ENCODE measurements at regions not wholly inside any gene's neighbourhood (a gene's known extent, or its start where the extent isn't known, plus 50 kb on each side); places are given as distances from the start of the nearest gene placed in this dataset.
A peak's percentile ranks its signal among the peaks of the same experiment; 100 is the strongest.

DNA sequence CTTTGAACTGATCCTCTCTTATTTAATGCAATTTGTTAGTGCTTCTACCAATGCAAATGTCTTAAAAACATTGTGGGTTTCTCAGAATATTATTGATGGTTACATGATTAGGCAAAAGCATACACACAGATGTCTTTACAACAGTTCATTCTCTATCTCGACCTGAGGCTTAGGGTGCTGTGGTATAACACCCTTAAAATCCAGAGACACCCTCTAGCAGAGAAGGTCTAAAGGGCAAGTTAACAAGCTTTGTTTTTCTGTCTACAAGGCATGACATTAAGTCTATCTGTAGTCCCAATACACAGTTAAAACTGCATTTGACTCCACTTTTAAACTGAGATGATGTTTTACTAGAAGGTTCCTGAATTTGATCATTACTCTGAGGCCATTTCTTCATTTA lies 518.7 kb upstream of the MEF2C start:
- Histone ChIP-seq H3K4me3 (no peak overlapping the region), H3K36me3 (no peaks in the 10 kb centered on the region), H3K9me3 (no peaks in the 10 kb centered on the region), H3K27ac (no peak overlapping the region), H3K4me1 (no peaks in the 10 kb centered on the region), H3K27me3 (no peaks in the 10 kb centered on the region)
- TF ChIP-seq, protein P1, sequence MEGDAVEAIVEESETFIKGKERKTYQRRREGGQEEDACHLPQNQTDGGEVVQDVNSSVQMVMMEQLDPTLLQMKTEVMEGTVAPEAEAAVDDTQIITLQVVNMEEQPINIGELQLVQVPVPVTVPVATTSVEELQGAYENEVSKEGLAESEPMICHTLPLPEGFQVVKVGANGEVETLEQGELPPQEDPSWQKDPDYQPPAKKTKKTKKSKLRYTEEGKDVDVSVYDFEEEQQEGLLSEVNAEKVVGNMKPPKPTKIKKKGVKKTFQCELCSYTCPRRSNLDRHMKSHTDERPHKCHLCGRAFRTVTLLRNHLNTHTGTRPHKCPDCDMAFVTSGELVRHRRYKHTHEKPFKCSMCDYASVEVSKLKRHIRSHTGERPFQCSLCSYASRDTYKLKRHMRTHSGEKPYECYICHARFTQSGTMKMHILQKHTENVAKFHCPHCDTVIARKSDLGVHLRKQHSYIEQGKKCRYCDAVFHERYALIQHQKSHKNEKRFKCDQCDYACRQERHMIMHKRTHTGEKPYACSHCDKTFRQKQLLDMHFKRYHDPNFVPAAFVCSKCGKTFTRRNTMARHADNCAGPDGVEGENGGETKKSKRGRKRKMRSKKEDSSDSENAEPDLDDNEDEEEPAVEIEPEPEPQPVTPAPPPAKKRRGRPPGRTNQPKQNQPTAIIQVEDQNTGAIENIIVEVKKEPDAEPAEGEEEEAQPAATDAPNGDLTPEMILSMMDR (IDR thresholded peaks at IDR 0.05): no peak
- no peak for DNase-seq (ENCODE audit: low spot score in 2 of 2)
- intact Hi-C loops (cut with DNase I): no loop called here

DNA sequence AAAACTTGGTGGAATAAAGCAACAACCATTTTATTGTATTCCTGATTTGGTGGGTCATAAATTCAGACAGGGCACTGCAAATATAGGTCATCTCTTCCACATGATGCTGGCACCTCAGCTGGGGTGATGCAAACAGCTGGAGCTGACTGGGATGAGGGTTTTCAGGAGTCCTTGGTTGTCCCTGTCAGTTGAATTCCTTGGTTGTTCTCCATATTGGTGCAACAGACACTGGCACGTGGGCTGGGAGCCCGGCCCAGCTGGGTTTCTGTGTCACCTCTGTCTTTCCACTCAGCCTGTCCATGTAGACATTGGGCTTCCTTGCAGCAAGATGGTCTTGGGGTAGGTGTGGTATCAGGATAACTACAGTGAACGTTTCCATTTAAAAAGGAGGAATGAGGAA lies 518.0 kb upstream of the MEF2C start:
- TF ChIP-seq, protein P1 (IDR thresholded peaks at IDR 0.05): no peak
- no peak for DNase-seq (ENCODE audit: low spot score in 2 of 2)
- peaks cover 0 to 1% of the 10 kb centered on the region in 2 donors for H3K4me1 ChIP-seq
- no peak overlapping the region for H3K27ac ChIP-seq
- H3K27me3 ChIP-seq: no peaks in the 10 kb centered on the region
- no peak overlapping the region for H3K4me3 ChIP-seq
- intact Hi-C loops (cut with DNase I): no loop called here
- no peaks in the 10 kb centered on the region for H3K36me3 ChIP-seq
- no peaks in the 10 kb centered on the region for H3K9me3 ChIP-seq

DNA sequence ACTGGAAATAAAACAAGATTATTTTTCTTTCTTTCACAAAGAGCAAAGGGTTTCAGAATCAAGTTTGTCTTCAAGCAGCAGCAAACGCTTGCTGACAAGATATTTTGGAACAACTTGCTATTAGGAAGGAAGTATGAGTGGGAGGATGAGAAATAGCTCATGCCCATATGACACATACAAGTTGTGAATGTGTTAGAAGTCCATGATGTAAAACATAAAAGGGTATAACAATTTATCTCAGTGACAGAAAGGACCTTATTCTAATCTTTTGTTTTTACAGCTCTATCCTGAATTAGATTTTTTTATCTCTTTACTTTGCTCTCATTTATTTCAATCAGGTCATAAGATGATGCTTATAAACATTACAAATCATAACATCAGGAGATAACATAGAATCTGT lies 516.6 kb upstream of the MEF2C start:
- H3K4me1 ChIP-seq: peaks cover 0 to 2% of the 10 kb centered on the region in 2 donors
- H3K36me3 ChIP-seq: no peaks in the 10 kb centered on the region
- TF ChIP-seq, protein P1 (IDR thresholded peaks at IDR 0.05): no peak
- DNase-seq (ENCODE audit: low spot score in 2 of 2): no peak
- H3K4me3 ChIP-seq: no peak overlapping the region
- H3K27ac ChIP-seq: no peak overlapping the region
- H3K27me3 ChIP-seq: no peaks in the 10 kb centered on the region
- H3K9me3 ChIP-seq: no peaks in the 10 kb centered on the region
- intact Hi-C loops (cut with DNase I): no loop called here

DNA sequence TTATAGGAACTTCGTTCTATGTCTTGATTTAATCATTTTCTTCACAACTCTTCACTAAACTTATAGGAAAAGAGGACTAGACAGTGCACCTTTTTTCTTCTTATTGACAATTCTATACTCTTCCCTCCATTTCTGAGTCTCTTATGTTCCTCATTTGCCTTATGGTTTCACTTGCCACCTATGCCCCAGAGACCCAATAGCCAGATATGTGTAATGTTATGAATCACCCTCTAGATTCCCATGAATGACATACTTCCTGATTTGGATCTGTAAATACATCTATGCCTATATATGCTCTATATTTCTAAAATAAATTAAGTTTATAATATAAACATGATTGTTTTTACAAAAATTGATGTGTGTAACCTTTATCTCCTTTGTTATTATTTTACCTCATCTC lies 514.1 kb upstream of the MEF2C start:
- Histone ChIP-seq H3K36me3 (no peaks in the 10 kb centered on the region), H3K27me3 (no peaks in the 10 kb centered on the region), H3K4me1 (peaks cover 0 to 2% of the 10 kb centered on the region in 2 donors), H3K4me3 (peak overlapping the region in 1 of 2 donors; percentile 21), H3K9me3 (no peaks in the 10 kb centered on the region), H3K27ac (no peak overlapping the region)
- DNase-seq (ENCODE audit: low spot score in 2 of 2): no peak
- intact Hi-C loops (cut with DNase I): no loop called here
- TF ChIP-seq, protein P1 (IDR thresholded peaks at IDR 0.05): no peak

DNA sequence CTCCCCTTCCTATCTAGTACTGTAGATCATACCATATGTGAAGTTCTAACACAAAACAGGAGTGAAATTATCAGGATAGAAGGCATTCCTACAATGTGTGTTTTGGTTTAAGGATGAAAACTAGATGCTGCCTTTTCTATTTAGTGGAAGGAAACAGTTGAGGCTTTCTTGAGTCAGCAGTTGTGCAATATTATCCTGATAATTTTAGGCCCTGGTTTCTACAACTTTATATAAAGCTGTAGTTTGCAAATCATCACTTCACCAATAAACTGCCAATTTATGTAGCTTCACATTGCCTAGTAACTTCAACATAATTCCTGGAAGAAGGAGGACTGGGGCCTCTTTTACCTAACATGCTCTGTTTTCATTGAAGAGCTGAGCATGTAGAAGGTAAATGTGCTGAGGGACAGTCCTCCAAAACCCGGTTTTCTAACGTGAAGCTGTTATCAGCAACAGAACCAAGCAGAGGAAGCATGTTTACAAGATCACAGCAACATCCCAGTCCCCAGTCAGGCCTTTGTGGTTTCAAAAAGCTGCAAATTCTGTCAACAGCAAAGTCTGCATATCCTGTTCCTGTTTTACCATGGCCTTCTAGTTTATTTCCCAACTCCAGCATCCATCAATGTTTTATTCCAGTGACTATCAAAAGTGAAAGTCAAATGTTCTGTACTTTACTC lies 513.4 kb upstream of the MEF2C start:
- TF ChIP-seq, protein P1 (IDR thresholded peaks at IDR 0.05): no peak
- intact Hi-C loops (cut with DNase I): no loop called here

More for the DNA sequence above, 513.4 kb upstream of the MEF2C start:
- Histone ChIP-seq H3K9me3 (no peaks in the 10 kb centered on the region), H3K27ac (peak overlapping the region in 1 of 2 donors; percentile 9), H3K4me3 (peak overlapping the region in 1 of 2 donors; percentile 21), H3K4me1 (peaks cover 0 to 2% of the 10 kb centered on the region in 2 donors), H3K27me3 (no peaks in the 10 kb centered on the region), H3K36me3 (no peaks in the 10 kb centered on the region)
- no peak for DNase-seq (ENCODE audit: low spot score in 2 of 2)
